RWPE2 (cell line): ENCODE measurements at regions not wholly inside any gene's neighbourhood (a gene's known extent, or its start where the extent isn't known, plus 50 kb on each side); places are given as distances from the start of the nearest gene placed in this dataset.
A peak's percentile ranks its signal among the peaks of the same experiment; 100 is the strongest.

Experiments
- ATAC-seq: fragments of 200-7000 bp; cut with Tn5 transposase; 3 replicates; pipeline ENCODE4 v1.9.1; 2021; ENCODE audit warnings: low read depth
- DNase-seq: peaks from one replicate; pipeline ENCODE4 v3.0.0-alpha.2; 2020; ENCODE audit warnings: low spot score
- H3K27ac ChIP-seq: fragments of 450-650 bp; 2 replicates; pipeline ENCODE4 v1.5.1; 2017; ENCODE audit warnings: mild to moderate bottlenecking; ENCODE audit not compliant: poor library complexity, severe bottlenecking
- H3K27me3 ChIP-seq: fragments of 250-450 bp; sonication (Bioruptor Pico); 2 replicates; pipeline ENCODE4 v1.5.1; 2021; ENCODE audit warnings: mild to moderate bottlenecking, moderate library complexity; ENCODE audit not compliant: insufficient read depth, poor library complexity, severe bottlenecking
- H3K36me3 ChIP-seq: fragments of 250-450 bp; sonication (Bioruptor Pico); 2 replicates; pipeline ENCODE4 v1.5.1; 2020; ENCODE audit warnings: low read depth, mild to moderate bottlenecking, moderate library complexity
- H3K4me1 ChIP-seq: fragments of 250-450 bp; sonication (Bioruptor Pico); 2 replicates; pipeline ENCODE4 v1.5.1; 2021; ENCODE audit warnings: mild to moderate bottlenecking, moderate library complexity; ENCODE audit not compliant: insufficient read depth, poor library complexity, severe bottlenecking
- H3K4me3 ChIP-seq: fragments of 250-450 bp; sonication (Bioruptor Pico); 2 replicates; pipeline ENCODE4 v1.5.1; 2021; ENCODE audit warnings: mild to moderate bottlenecking, moderate library complexity; ENCODE audit not compliant: severe bottlenecking
- H3K9me3 ChIP-seq: fragments of 250-450 bp; sonication (Bioruptor Pico); 2 replicates; pipeline ENCODE4 v1.5.1; 2021; ENCODE audit warnings: mild to moderate bottlenecking, moderate library complexity; ENCODE audit not compliant: severe bottlenecking
- CTCF ChIP-seq: fragments of 450-650 bp; IDR thresholded peaks from one replicate; pipeline ENCODE4 v1.5.1; 2017; ENCODE audit warnings: mild to moderate bottlenecking, moderate library complexity; ENCODE audit not compliant: poor library complexity, severe bottlenecking

GRCh38 chr21:14603202-14603601 is 57.1 kb upstream of the SAMSN1 start:
- peak; percentile 98 for ATAC-seq
- no peak for TF ChIP-seq CTCF

GRCh38 chr21:14602382-14602958 is 56.4 kb upstream of the SAMSN1 start:
- TF ChIP-seq CTCF: no peak
- H3K36me3 ChIP-seq: no peaks in the 10 kb centered on the region
- peak overlapping the region; percentile 4 for H3K4me3 ChIP-seq
- H3K9me3 ChIP-seq: no peaks in the 10 kb centered on the region
- H3K27me3 ChIP-seq: no peaks in the 10 kb centered on the region
- H3K4me1 ChIP-seq: peaks cover 19% of the 10 kb centered on the region
- no peak for ATAC-seq
- peak overlapping the region; percentile 51 for H3K27ac ChIP-seq
- no peak for DNase-seq

More at GRCh38 chr21:14603202-14603601, 57.1 kb upstream of the SAMSN1 start:
- Histone ChIP-seq H3K9me3 (no peaks in the 10 kb centered on the region), H3K27ac (peak overlapping the region; percentile 51), H3K4me3 (no peak overlapping the region), H3K4me1 (peaks cover 19% of the 10 kb centered on the region), H3K36me3 (no peaks in the 10 kb centered on the region), H3K27me3 (no peaks in the 10 kb centered on the region)
- DNase-seq: no peak

GRCh38 chr21:14600569-14601297 is 54.6 kb upstream of the SAMSN1 start:
- DNase-seq (no peak), ATAC-seq (no peak)
- Histone ChIP-seq H3K4me1 (peaks cover 19% of the 10 kb centered on the region), H3K36me3 (no peaks in the 10 kb centered on the region), H3K4me3 (no peak overlapping the region), H3K27me3 (no peaks in the 10 kb centered on the region), H3K9me3 (no peaks in the 10 kb centered on the region), H3K27ac (no peak overlapping the region)
- TF ChIP-seq CTCF: no peak

GRCh38 chr21:14598065-14598464 is 52.0 kb upstream of the SAMSN1 start:
- H3K27ac ChIP-seq: no peak overlapping the region
- H3K36me3 ChIP-seq: no peaks in the 10 kb centered on the region
- H3K4me1 ChIP-seq: peaks cover 9% of the 10 kb centered on the region
- DNase-seq (no peak), ATAC-seq (no peak)
- no peaks in the 10 kb centered on the region for H3K9me3 ChIP-seq
- no peak for TF ChIP-seq CTCF
- H3K27me3 ChIP-seq: no peaks in the 10 kb centered on the region
- no peak overlapping the region for H3K4me3 ChIP-seq
